ENCODE measurements at regions not wholly inside any gene's neighbourhood (a gene's known extent, or its start where the extent isn't known, plus 50 kb on each side); places are given as distances from the start of the nearest gene placed in this dataset.

DNA sequence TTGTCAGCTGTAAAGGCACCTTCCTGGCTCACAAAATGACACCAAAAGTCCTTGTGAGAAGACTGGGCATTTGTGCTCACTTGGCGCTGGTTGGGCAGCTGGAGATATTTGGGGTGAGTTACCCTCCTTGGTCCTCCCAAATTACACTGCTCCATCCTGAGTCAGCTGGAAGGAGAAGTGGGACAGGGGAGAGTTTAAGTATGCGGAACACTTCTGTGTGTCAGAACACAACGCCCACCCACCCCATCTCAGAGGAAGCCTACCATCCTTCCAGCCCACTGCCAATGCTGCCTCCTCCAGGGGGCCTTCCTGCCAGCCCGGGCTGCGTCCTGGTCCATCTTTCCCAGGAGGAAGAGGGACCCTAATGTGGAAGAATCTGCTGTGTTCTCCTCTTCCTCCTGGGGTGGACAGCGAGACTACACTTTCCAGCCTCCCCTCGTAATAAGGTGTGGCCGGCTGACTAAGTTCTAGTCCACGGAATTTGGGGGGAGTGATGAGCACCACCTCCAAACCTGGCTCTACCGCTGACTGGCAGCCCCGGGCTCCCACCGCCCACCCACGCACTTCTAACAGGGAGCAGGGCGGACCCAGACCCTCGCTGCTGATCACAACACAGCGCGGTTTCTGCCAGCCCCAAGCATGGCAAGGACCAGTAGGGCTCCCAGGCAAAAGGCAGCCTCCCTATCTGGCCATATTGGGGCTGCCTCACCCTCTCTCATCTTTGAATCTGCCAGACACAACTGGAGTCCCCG is 265.0 kb downstream of the XXYLT1 start:
- Histone ChIP-seq H3K27ac (ENCODE audit: low read depth, low read length) (no peak overlapping the region), H3K36me3 (ENCODE audit: control insufficient read depth in 1 of 2, insufficient read depth in 2 of 2, low read length in 2 of 2) (no peaks in the 10 kb centered on the region), H3K27me3 (ENCODE audit: control insufficient read depth in 1 of 2, insufficient read depth in 2 of 2, low read length in 2 of 2) (no peaks in the 10 kb centered on the region)

DNA sequence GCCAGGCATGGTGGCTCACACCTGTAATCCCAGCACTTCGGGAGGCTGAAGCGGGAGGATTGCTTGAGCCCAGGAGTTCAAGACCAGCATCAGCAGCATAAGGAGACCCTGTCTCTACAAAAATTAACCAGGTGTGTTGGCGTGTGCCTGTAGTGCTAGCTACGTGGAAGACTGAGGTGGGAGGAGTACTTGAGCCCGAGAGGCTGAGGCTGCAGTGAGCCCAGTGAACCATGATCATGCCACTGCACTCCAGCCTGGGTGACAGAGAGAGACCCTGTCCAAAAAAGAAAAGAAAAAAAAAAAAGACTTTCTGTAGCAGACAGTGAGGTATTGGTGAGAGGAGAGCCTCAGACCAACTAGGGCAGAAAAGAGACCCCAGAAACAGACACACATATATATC is 263.8 kb downstream of the XXYLT1 start:
- Histone ChIP-seq H3K4me1 (ENCODE audit: control insufficient read depth in 1 of 2, insufficient read depth in 2 of 2, low read length in 2 of 2) (peaks cover 6 to 10% of the 10 kb centered on the region in 2 donors), H3K36me3 (ENCODE audit: control insufficient read depth in 1 of 2, insufficient read depth in 2 of 2, low read length in 2 of 2) (no peaks in the 10 kb centered on the region), H3K4me3 (ENCODE audit: low read depth in 1 of 2, low read length in 2 of 2) (no peak overlapping the region)

More for the DNA sequence above, 265.0 kb downstream of the XXYLT1 start:
- Histone ChIP-seq H3K9ac (ENCODE audit: low read depth in 1 of 2, low read length in 2 of 2) (no peak overlapping the region), H3K4me1 (ENCODE audit: control insufficient read depth in 1 of 2, insufficient read depth in 2 of 2, low read length in 2 of 2) (peaks cover 9 to 10% of the 10 kb centered on the region in 2 donors), H3K9me3 (ENCODE audit: control insufficient read depth in 1 of 2, low read length in 2 of 2) (no peaks in the 10 kb centered on the region), H3K4me3 (ENCODE audit: low read depth in 1 of 2, low read length in 2 of 2) (no peak overlapping the region)

DNA sequence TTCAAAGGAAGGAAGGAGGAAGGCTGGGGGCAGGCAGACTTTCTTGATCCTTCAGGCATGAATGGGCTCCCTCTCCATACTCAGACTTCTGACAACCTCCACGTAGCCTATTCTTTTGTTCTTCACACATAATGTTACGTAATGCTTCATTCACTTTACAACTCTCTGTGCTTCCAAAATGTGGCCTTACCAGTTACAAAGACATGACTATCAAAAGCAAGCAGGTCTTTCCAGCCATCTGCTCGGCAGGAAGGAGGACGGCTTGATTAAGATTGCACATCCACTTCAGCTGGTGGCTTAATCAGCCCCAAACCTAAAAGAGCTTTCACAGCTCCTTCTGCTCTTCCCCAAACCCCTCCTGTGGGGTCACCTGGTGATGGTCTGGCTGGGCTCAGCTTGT is 263.2 kb downstream of the XXYLT1 start:
- Histone ChIP-seq H3K4me1 (ENCODE audit: control insufficient read depth in 1 of 2, insufficient read depth in 2 of 2, low read length in 2 of 2) (peaks cover under 1 to 3% of the 10 kb centered on the region in 2 donors), H3K9me3 (ENCODE audit: control insufficient read depth in 1 of 2, low read length in 2 of 2) (no peaks in the 10 kb centered on the region), H3K9ac (ENCODE audit: low read depth in 1 of 2, low read length in 2 of 2) (no peak overlapping the region), H3K27me3 (ENCODE audit: control insufficient read depth in 1 of 2, insufficient read depth in 2 of 2, low read length in 2 of 2) (no peaks in the 10 kb centered on the region), H3K27ac (ENCODE audit: low read depth, low read length) (no peak overlapping the region), H3K4me3 (ENCODE audit: low read depth in 1 of 2, low read length in 2 of 2) (no peak overlapping the region), H3K36me3 (ENCODE audit: control insufficient read depth in 1 of 2, insufficient read depth in 2 of 2, low read length in 2 of 2) (no peaks in the 10 kb centered on the region)

More for the DNA sequence above, 263.8 kb downstream of the XXYLT1 start:
- no peak overlapping the region for H3K9ac ChIP-seq (ENCODE audit: low read depth in 1 of 2, low read length in 2 of 2)
- no peaks in the 10 kb centered on the region for H3K9me3 ChIP-seq (ENCODE audit: control insufficient read depth in 1 of 2, low read length in 2 of 2)
- H3K27ac ChIP-seq (ENCODE audit: low read depth, low read length) = no peak overlapping the region
- H3K27me3 ChIP-seq (ENCODE audit: control insufficient read depth in 1 of 2, insufficient read depth in 2 of 2, low read length in 2 of 2) = no peaks in the 10 kb centered on the region

DNA sequence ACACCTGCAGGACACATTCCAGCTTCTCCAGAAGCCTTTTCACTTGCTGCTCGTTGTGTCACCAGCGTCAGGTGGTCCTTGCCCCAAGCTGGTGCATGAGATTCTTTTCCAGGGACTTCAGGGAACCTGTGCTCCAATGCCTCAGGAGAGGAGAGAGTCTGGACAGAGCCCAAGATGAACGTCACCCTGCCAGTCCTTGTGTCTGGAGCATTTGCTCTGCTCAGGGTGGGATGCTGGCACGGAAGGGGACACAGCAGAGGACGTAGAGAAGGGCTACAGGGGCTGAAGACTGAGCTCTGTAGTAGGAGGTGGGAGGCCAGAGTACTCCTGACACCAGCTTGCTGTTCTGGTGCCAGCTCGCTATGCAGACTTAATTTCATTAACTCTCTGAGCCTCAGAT is 262.1 kb downstream of the XXYLT1 start:
- H3K4me3 ChIP-seq (ENCODE audit: low read depth in 1 of 2, low read length in 2 of 2) = no peak overlapping the region
- H3K27ac ChIP-seq (ENCODE audit: low read depth, low read length) = no peak overlapping the region
- H3K9me3 ChIP-seq (ENCODE audit: control insufficient read depth in 1 of 2, low read length in 2 of 2) = no peaks in the 10 kb centered on the region
- H3K27me3 ChIP-seq (ENCODE audit: control insufficient read depth in 1 of 2, insufficient read depth in 2 of 2, low read length in 2 of 2) = no peaks in the 10 kb centered on the region
- H3K9ac ChIP-seq (ENCODE audit: low read depth in 1 of 2, low read length in 2 of 2) = no peak overlapping the region
- no peaks in the 10 kb centered on the region for H3K36me3 ChIP-seq (ENCODE audit: control insufficient read depth in 1 of 2, insufficient read depth in 2 of 2, low read length in 2 of 2)
- no peaks in the 10 kb centered on the region for H3K4me1 ChIP-seq (ENCODE audit: control insufficient read depth in 1 of 2, insufficient read depth in 2 of 2, low read length in 2 of 2)

DNA sequence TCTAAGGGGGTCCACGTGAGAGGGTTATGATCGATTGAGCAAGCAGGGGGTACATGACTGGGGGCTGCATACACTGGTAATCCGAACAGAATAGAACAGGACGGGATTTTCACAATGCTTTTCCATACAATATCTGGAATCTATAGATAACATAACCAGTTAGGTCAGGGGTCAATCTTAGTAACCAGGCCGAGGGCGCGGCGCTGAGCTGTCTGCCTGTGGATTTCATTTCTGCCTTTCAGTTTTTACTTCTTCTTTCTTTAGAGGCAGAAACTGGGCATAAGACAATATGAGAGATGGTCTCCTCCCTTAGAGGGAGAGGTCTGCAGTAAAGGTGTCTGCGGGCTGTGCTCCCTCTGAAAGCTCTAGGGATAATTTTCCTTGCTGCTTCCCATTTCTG is 261.3 kb downstream of the XXYLT1 start:
- no peak overlapping the region for H3K9ac ChIP-seq (ENCODE audit: low read depth in 1 of 2, low read length in 2 of 2)
- H3K36me3 ChIP-seq (ENCODE audit: control insufficient read depth in 1 of 2, insufficient read depth in 2 of 2, low read length in 2 of 2) = no peaks in the 10 kb centered on the region
- H3K9me3 ChIP-seq (ENCODE audit: control insufficient read depth in 1 of 2, low read length in 2 of 2) = no peaks in the 10 kb centered on the region
- H3K4me3 ChIP-seq (ENCODE audit: low read depth in 1 of 2, low read length in 2 of 2) = no peak overlapping the region
- no peaks in the 10 kb centered on the region for H3K27me3 ChIP-seq (ENCODE audit: control insufficient read depth in 1 of 2, insufficient read depth in 2 of 2, low read length in 2 of 2)
- no peak overlapping the region for H3K27ac ChIP-seq (ENCODE audit: low read depth, low read length)
- no peaks in the 10 kb centered on the region for H3K4me1 ChIP-seq (ENCODE audit: control insufficient read depth in 1 of 2, insufficient read depth in 2 of 2, low read length in 2 of 2)

DNA sequence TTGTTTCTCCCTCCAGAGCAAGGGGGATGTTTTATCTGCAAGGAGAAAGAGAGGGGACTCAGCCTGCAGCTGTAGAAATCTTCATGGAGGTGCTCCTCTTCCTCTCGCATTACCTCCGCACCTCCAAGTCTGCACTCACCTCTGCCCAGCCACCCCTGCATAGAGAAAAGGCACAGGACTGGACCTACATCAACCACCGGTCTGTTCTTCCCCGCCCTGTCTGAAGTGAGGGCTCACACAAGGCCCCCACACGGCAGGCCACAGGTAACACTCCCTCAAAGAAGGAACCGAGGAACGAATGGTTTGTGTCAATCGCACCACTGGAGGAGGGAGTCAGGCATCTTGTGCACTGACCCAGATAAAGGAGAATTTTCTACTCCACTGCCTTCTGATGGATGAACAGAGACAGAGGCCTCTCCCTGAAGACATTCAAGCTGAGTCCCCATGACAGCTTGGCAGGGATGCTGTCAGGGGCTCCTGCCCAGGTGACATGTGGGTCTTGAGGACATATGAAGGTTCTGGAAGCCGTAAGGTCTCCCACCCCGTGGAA is 260.3 kb downstream of the XXYLT1 start:
- H3K36me3 ChIP-seq (ENCODE audit: control insufficient read depth in 1 of 2, insufficient read depth in 2 of 2, low read length in 2 of 2) = no peaks in the 10 kb centered on the region
- H3K4me1 ChIP-seq (ENCODE audit: control insufficient read depth in 1 of 2, insufficient read depth in 2 of 2, low read length in 2 of 2) = no peaks in the 10 kb centered on the region
- H3K9ac ChIP-seq (ENCODE audit: low read depth in 1 of 2, low read length in 2 of 2) = no peak overlapping the region
- no peak overlapping the region for H3K27ac ChIP-seq (ENCODE audit: low read depth, low read length)
- H3K27me3 ChIP-seq (ENCODE audit: control insufficient read depth in 1 of 2, insufficient read depth in 2 of 2, low read length in 2 of 2) = no peaks in the 10 kb centered on the region
- H3K9me3 ChIP-seq (ENCODE audit: control insufficient read depth in 1 of 2, low read length in 2 of 2) = no peaks in the 10 kb centered on the region
- no peak overlapping the region for H3K4me3 ChIP-seq (ENCODE audit: low read depth in 1 of 2, low read length in 2 of 2)

DNA sequence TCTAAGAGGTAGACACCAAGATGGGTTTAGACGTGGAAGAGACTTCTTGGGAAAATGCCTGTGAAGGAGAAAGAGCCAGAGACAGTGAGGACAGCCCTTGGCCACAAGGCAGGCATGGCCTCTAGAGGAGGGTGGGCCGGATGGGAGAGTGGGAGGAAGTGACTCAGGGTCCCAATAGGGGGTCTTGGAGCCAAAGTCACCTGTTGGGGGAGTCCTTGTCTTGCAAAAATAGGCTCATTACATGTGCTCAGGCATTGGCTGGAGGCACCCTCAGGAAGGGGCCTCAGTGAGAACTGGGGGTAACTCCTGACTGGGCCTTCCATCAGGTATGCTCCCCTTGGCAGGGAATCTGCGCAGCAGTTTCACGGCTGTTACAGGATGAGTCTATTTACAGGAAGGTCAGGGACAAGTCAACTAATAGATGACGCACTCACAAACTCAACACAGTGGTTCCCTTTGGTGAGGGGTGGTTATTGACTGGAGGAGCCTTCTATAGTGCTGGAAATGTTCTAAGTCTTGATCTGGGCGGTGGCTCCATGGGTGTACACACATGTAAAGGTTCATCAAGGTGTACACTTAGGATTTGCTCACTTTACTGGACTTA is 259.6 kb downstream of the XXYLT1 start:
- Histone ChIP-seq H3K9me3 (ENCODE audit: control insufficient read depth in 1 of 2, low read length in 2 of 2) (no peaks in the 10 kb centered on the region), H3K27me3 (ENCODE audit: control insufficient read depth in 1 of 2, insufficient read depth in 2 of 2, low read length in 2 of 2) (no peaks in the 10 kb centered on the region), H3K27ac (ENCODE audit: low read depth, low read length) (no peak overlapping the region), H3K9ac (ENCODE audit: low read depth in 1 of 2, low read length in 2 of 2) (no peak overlapping the region), H3K4me1 (ENCODE audit: control insufficient read depth in 1 of 2, insufficient read depth in 2 of 2, low read length in 2 of 2) (no peaks in the 10 kb centered on the region), H3K4me3 (ENCODE audit: low read depth in 1 of 2, low read length in 2 of 2) (no peak overlapping the region), H3K36me3 (ENCODE audit: control insufficient read depth in 1 of 2, insufficient read depth in 2 of 2, low read length in 2 of 2) (no peaks in the 10 kb centered on the region)

DNA sequence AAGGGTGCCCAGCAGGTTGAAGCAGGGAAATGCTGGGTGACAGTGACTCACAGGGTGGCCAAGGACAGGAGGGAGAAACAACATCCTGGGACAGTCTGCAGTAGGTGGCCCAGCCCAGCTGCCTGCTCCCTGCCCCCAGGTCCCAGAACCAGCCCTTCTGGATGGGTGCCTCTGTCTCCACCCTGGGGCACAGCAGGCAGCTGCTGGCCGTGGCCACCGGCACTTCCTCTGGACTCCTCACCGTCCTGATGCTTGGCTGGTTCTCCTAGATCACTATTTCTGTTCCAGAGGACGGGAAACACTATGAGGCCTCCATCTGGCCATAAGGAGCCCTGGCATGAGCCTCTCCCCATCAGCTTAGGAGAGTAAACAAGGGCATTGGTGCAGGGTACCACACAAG is 258.9 kb downstream of the XXYLT1 start:
- H3K4me1 ChIP-seq (ENCODE audit: control insufficient read depth in 1 of 2, insufficient read depth in 2 of 2, low read length in 2 of 2) = no peaks in the 10 kb centered on the region
- no peaks in the 10 kb centered on the region for H3K9me3 ChIP-seq (ENCODE audit: control insufficient read depth in 1 of 2, low read length in 2 of 2)
- no peaks in the 10 kb centered on the region for H3K27me3 ChIP-seq (ENCODE audit: control insufficient read depth in 1 of 2, insufficient read depth in 2 of 2, low read length in 2 of 2)
- H3K4me3 ChIP-seq (ENCODE audit: low read depth in 1 of 2, low read length in 2 of 2) = no peak overlapping the region
- no peak overlapping the region for H3K27ac ChIP-seq (ENCODE audit: low read depth, low read length)
- H3K36me3 ChIP-seq (ENCODE audit: control insufficient read depth in 1 of 2, insufficient read depth in 2 of 2, low read length in 2 of 2) = no peaks in the 10 kb centered on the region
- H3K9ac ChIP-seq (ENCODE audit: low read depth in 1 of 2, low read length in 2 of 2) = no peak overlapping the region

DNA sequence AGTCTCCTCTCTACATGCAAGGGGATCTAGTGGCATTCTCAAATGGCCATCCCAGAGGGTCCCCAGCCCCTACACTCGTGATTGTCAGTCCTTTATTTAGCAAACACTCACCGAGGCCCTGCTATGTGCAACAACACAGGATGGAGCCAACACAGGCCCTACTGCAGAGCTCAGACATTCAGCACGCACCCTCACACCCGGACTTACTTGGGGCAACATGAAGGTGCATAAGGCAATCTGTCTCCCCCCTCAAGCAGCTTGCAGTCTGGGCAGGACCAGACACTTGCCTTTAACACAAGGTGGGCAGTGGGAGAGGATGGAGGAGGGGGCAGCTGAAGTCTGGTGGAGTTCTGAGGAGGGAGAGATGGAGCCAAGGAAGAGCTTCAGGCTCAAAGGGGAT is 258.4 kb downstream of the XXYLT1 start:
- Histone ChIP-seq H3K4me3 (ENCODE audit: low read depth in 1 of 2, low read length in 2 of 2) (no peak overlapping the region), H3K27me3 (ENCODE audit: control insufficient read depth in 1 of 2, insufficient read depth in 2 of 2, low read length in 2 of 2) (no peaks in the 10 kb centered on the region), H3K36me3 (ENCODE audit: control insufficient read depth in 1 of 2, insufficient read depth in 2 of 2, low read length in 2 of 2) (no peaks in the 10 kb centered on the region), H3K27ac (ENCODE audit: low read depth, low read length) (no peak overlapping the region), H3K9me3 (ENCODE audit: control insufficient read depth in 1 of 2, low read length in 2 of 2) (no peaks in the 10 kb centered on the region), H3K9ac (ENCODE audit: low read depth in 1 of 2, low read length in 2 of 2) (no peak overlapping the region), H3K4me1 (ENCODE audit: control insufficient read depth in 1 of 2, insufficient read depth in 2 of 2, low read length in 2 of 2) (no peaks in the 10 kb centered on the region)

DNA sequence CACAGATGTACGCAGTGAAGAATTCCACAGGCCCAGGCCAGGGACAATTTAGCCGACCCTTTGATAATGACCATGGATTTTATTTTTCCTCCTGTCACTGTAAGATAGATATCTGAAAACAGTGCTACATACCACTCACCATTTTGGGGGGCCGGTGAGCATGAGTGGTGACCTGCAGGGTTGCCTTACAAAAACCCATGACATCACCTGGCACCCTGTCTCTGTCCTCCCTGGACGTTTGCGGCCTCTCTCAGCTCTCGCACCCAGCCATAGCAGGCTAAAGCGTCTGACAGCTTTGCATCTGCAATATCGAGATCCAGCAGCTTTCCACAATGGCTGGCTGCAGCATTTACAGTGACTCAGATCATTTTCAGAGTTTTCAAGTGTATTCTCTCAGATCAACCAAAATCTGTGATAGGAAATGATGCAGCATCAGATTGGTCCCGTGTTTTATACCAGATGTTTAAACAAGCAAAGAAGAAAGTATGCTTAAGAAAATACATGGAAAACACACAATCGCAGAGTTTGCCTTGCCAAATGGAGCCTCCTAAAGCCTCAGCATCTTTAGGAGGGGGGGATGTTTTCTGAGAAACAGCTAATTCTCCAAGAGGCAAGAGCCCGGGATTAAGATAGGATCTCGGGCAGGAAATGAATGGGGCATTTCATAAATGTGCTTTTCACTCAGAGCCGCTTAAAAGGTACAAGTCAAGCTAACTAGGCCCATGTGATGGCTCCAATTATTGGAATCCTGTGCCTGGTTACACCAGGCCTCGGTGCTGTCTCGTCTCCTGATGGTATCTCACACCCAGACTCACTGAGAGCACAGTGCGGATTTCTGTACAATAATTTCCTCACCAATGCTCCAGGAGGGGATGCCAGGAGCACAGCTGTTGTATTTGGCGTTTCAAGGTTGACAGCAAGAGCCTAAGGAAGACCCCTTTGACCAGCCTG is 257.3 kb downstream of the XXYLT1 start:
- Histone ChIP-seq H3K4me3 (ENCODE audit: low read depth in 1 of 2, low read length in 2 of 2) (no peak overlapping the region), H3K4me1 (ENCODE audit: control insufficient read depth in 1 of 2, insufficient read depth in 2 of 2, low read length in 2 of 2) (no peaks in the 10 kb centered on the region), H3K36me3 (ENCODE audit: control insufficient read depth in 1 of 2, insufficient read depth in 2 of 2, low read length in 2 of 2) (no peaks in the 10 kb centered on the region), H3K27me3 (ENCODE audit: control insufficient read depth in 1 of 2, insufficient read depth in 2 of 2, low read length in 2 of 2) (no peaks in the 10 kb centered on the region), H3K9ac (ENCODE audit: low read depth in 1 of 2, low read length in 2 of 2) (no peak overlapping the region), H3K27ac (ENCODE audit: low read depth, low read length) (no peak overlapping the region), H3K9me3 (ENCODE audit: control insufficient read depth in 1 of 2, low read length in 2 of 2) (no peaks in the 10 kb centered on the region)
